HFFc6 (cell line): ENCODE measurements at regions not wholly inside any gene's neighbourhood (a gene's known extent, or its start where the extent isn't known, plus 50 kb on each side); places are given as distances from the start of the nearest gene placed in this dataset.

Experiments
- DNase-seq: peaks from one replicate; pipeline ENCODE4 v3.0.0-alpha.2; 2018
- H3K27ac Mint-ChIP-seq: 2 replicates; pipeline ENCODE4 v1.8.0; 2020; ENCODE audit warnings: mild to moderate bottlenecking, mixed read lengths
- H3K27me3 Mint-ChIP-seq: 2 replicates; pipeline ENCODE4 v1.8.0; 2021; ENCODE audit warnings: mild to moderate bottlenecking, moderate library complexity, mixed read lengths; ENCODE audit not compliant: insufficient read depth
- H3K36me3 Mint-ChIP-seq: 2 replicates; pipeline ENCODE4 v1.8.0; 2021; ENCODE audit warnings: low read depth, mixed read lengths
- H3K4me1 Mint-ChIP-seq: 2 replicates; pipeline ENCODE4 v1.8.0; 2020; ENCODE audit warnings: low read depth, mixed read lengths
- H3K4me3 Mint-ChIP-seq: 2 replicates; pipeline ENCODE4 v1.8.0; 2020; ENCODE audit warnings: mild to moderate bottlenecking, moderate library complexity, mixed read lengths
- H3K9me3 Mint-ChIP-seq: 2 replicates; pipeline ENCODE4 v1.8.0; 2020; ENCODE audit warnings: mild to moderate bottlenecking, mixed read lengths
- CTCF ChIP-seq: fragments of 200-600 bp; sonication (generic); IDR thresholded peaks from 2 replicates; pipeline ENCODE4 v1.5.0; 2021; ENCODE audit warnings: antibody characterized with exemption, mild to moderate bottlenecking

- Mint-ChIP-seq H3K36me3 (peaks cover 7% of the 10 kb centered on the region; the same call in 1 of the 2 replicates), H3K4me1 (peaks cover 21% of the 10 kb centered on the region; the same call in 1 of the 2 replicates), H3K27me3 (no peaks in the 10 kb centered on the region), H3K4me3 (no peak overlapping the region; the same call in 1 of the 2 replicates), H3K9me3 (peaks cover 19% of the 10 kb centered on the region), H3K27ac (peak overlapping the region; percentile 5; the same call in 1 of the 2 replicates)
- peak; percentile 42 for DNase-seq
- TF ChIP-seq CTCF = no peak
These were observed 1340.9 kb downstream of the XPNPEP1 start for GRCh38 chr10:108582387-108582786.

- H3K4me3 Mint-ChIP-seq = no peak overlapping the region; the same call in 1 of the 2 replicates
- no peaks in the 10 kb centered on the region for H3K27me3 Mint-ChIP-seq
- no peak for TF ChIP-seq CTCF
- no peak for DNase-seq
- peaks cover 21% of the 10 kb centered on the region; the same call in 1 of the 2 replicates for H3K4me1 Mint-ChIP-seq
- H3K9me3 Mint-ChIP-seq = peaks cover 15% of the 10 kb centered on the region
- H3K36me3 Mint-ChIP-seq = peaks cover 7% of the 10 kb centered on the region; the same call in 1 of the 2 replicates
- H3K27ac Mint-ChIP-seq = no peak overlapping the region
These were observed 1345.1 kb downstream of the XPNPEP1 start for GRCh38 chr10:108578258-108578657.

- no peaks in the 10 kb centered on the region for H3K36me3 Mint-ChIP-seq
- no peak overlapping the region for H3K4me3 Mint-ChIP-seq
- TF ChIP-seq CTCF = no peak
- peaks cover 5% of the 10 kb centered on the region; the same call in 1 of the 2 replicates for H3K4me1 Mint-ChIP-seq
- H3K9me3 Mint-ChIP-seq = peaks cover 9% of the 10 kb centered on the region
- no peak overlapping the region for H3K27ac Mint-ChIP-seq
- H3K27me3 Mint-ChIP-seq = no peaks in the 10 kb centered on the region
- no peak for DNase-seq
These were observed 1349.1 kb downstream of the XPNPEP1 start for GRCh38 chr10:108574233-108574632.

GRCh38 chr10:108568824-108569223, 1354.5 kb downstream of the XPNPEP1 start:
- H3K36me3 Mint-ChIP-seq = no peaks in the 10 kb centered on the region
- DNase-seq = no peak
- H3K27me3 Mint-ChIP-seq = no peaks in the 10 kb centered on the region
- no peak overlapping the region for H3K27ac Mint-ChIP-seq
- H3K4me3 Mint-ChIP-seq = no peak overlapping the region
- peaks cover 13% of the 10 kb centered on the region; the same call in 1 of the 2 replicates for H3K4me1 Mint-ChIP-seq
- peaks cover 7% of the 10 kb centered on the region for H3K9me3 Mint-ChIP-seq
- TF ChIP-seq CTCF = no peak

- Mint-ChIP-seq H3K9me3 (peaks cover 7% of the 10 kb centered on the region), H3K27ac (no peak overlapping the region; the same call in 1 of the 2 replicates), H3K4me3 (no peak overlapping the region), H3K4me1 (peaks cover 13% of the 10 kb centered on the region; the same call in 1 of the 2 replicates), H3K36me3 (no peaks in the 10 kb centered on the region), H3K27me3 (no peaks in the 10 kb centered on the region)
- DNase-seq = no peak
- TF ChIP-seq CTCF = no peak
These were observed 1355.2 kb downstream of the XPNPEP1 start for GRCh38 chr10:108567899-108568752.
